HG02623 (cell line): ENCODE measurements at regions not wholly inside any gene's neighbourhood (a gene's known extent, or its start where the extent isn't known, plus 50 kb on each side); places are given as distances from the start of the nearest gene placed in this dataset.
A peak's percentile ranks its signal among the peaks of the same experiment; 100 is the strongest.

ENCODE experiments used
- ATAC-seq: cut with Tn5 transposase; IDR thresholded peaks from one replicate; pipeline ENCODE4 v1.9.1; 2021; ENCODE audit warnings: moderate library complexity; ENCODE audit not compliant: unreplicated experiment

GRCh38 chr10:108204528-108205305, 1040.2 kb upstream of the SORCS1 start:
- ATAC-seq = peak; percentile 75

DNA sequence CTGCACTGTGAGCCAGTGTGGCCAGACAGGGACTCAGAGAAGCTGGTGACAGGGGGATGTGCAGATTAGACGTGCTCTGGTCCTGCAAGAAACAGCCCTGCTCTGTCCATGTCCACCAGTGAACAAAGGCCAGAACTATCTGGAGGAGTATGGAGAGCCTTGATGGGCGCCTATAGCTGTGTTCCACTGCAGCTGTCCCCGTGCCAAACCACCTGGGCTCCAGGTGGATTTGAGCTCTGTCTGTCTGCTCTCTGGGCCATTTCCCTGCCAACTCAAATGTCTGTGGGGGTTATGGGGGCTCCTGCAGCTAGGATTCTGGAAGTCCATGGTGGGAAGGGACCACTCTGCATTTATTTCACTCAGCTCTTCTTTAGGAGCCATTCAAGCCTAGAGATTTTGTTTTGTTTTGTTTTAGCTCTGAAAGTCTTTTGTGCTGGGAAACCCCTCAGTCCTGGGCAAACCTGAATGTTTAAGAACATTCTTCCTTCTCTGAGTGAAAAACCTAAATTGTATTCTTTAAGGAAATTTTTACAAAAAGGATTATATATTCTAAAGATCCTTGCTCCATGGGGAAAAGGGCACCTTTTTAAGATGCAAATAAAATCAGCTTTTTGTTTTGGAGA, 1039.5 kb upstream of the SORCS1 start:
- no peak for ATAC-seq

GRCh38 chr10:108187408-108188012, 1023.0 kb upstream of the SORCS1 start:
- ATAC-seq = no peak

GRCh38 chr10:108184114-108184513, 1019.6 kb upstream of the SORCS1 start:
- ATAC-seq = no peak

GRCh38 chr10:108180878-108181277, 1016.4 kb upstream of the SORCS1 start:
- ATAC-seq = no peak

DNA sequence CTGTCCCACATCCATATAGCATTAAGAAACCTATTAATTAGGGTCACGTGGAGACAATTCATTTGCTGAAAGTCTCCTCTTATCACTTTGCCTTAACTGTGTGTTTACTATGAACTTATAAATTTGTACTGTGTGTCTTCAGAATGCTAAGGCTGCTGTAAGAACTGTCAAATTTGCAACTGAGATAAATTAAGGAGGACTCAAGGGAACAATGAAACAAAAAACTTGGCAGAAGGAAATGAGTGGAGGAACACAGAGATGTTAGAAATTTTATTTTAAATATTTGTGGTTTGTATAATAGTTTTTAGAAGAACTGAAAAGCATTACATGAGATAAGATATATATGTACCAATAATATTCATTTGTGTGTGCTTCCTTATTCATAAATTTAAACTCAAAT, 1005.3 kb upstream of the SORCS1 start:
- ATAC-seq = no peak

- ATAC-seq = no peak
These were observed 1003.3 kb upstream of the SORCS1 start for GRCh38 chr10:108167766-108168165.

DNA sequence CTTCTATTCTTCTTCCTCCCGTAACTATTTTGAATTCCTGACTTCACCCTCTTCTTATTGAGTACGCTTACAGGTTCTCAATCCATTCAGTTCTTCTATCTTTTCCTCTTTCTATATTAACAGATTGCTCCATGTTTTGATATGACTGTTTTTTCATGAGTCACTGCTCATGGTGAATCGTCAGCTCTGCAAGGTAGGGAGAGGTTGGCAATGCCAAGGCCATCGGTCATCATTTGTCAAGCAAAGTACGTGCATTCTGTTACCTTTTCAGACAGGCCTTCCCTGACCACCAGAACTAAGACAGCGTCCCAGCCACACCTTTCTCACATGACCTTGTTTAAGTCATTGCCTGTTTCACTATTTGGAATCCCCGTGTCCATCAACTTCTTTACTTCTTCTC, 1001.9 kb upstream of the SORCS1 start:
- ATAC-seq = no peak

DNA sequence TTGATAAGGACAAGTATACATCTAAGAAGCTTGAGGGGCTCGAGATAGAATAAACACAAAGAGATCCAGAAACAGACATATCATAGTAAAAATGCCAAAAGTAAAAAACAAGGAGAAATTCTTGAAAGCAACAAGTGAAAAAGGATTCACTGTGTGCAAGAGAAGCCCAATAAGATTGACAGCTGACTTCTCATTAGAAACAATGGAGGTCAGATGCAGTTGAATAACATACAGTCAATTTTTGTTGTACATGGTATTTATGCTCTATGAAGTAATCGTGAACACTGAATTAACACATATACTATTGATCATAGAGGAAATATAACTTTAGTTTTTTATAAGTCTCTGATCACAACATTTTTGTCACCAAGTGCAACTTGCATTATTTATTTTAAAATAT, 982.8 kb upstream of the SORCS1 start:
- ATAC-seq = no peak

GRCh38 chr10:108141064-108141463, 976.6 kb upstream of the SORCS1 start:
- ATAC-seq = no peak

- no peak for ATAC-seq
These were observed 967.8 kb upstream of the SORCS1 start for GRCh38 chr10:108132303-108132702.

DNA sequence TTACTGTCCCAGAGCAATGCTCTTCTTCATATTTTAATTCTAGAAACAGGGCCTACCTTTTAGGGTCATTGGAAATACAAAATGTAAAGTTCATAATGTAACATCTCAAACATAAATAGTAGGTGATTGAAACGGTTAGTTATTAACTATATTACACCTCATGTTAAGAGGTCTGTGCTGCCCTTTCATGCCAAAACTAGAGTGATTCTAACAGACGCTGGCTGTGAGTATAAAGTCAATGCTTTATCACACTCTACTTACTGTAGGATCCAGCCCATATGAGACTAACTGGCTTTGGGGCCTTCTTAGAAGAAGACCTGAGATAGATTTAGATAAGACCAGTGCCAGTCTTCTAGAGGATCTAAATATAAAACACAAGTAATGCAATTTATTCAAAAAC, 966.1 kb upstream of the SORCS1 start:
- no peak for ATAC-seq

DNA sequence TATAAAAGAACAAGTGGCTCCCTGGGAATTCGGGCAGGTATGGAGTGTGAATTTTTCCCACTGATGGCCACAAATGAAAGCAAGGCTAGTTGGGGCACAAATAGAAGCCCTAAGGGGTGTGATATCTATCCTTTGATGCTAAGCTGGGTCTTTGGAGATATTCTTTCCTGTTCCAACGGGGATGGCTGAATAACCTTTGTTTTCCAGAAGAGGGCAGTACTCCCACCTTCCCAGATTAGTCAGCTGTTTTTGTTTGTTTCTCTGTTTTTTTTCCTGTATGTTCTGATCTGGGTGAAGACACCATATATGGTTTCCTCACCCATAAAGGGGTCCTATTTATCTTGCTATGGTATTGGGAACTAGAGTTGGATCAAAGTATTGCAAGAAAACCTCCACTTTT, 947.7 kb upstream of the SORCS1 start:
- no peak for ATAC-seq

DNA sequence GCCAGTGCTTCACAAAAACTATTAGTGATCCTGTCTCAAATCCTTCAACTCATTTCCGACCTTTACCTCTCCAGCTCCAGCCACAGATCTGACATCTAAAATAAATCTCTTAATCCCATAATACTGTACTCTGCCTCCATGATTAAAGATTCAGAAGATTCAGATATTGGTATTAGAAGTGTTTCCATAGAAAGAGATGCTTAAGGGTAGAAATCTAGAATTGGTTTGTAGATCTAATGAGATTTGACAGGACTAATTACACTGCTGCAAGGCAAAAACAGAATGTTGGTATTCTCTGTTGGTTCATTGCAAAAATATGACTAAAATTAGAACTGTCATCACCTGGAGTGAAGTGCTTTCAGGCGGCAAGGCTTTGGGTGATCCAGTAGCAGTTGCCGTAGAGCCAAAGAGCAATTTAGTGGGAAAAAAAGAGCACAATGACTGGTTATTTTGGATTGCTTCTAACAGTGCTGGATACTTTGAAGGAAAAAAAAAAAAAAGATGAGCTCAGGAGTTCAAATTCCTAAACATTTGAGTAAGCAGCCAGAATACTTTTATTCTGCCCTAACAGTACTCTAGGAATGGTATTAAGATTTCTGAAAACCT, 940.1 kb upstream of the SORCS1 start:
- no peak for ATAC-seq

DNA sequence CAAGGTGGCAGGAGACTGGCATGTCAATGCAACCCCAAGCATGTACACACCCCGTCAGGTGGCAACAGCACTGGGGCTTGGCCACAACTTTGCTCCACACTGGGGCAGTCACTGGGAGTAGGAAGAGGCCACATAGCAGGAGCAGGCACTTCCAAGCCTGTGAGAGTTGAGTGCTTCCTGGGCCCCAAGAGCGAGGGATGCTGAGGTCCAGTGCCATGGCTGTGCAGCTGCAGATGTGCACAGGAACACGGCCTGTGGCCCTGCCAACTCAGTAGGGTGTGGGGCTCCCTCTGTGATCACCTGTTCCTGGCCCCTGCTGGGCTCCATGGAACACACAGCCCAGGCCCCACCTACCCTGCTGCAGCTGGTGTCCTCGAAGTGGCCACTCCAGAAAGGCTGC, 932.8 kb upstream of the SORCS1 start:
- no peak for ATAC-seq

DNA sequence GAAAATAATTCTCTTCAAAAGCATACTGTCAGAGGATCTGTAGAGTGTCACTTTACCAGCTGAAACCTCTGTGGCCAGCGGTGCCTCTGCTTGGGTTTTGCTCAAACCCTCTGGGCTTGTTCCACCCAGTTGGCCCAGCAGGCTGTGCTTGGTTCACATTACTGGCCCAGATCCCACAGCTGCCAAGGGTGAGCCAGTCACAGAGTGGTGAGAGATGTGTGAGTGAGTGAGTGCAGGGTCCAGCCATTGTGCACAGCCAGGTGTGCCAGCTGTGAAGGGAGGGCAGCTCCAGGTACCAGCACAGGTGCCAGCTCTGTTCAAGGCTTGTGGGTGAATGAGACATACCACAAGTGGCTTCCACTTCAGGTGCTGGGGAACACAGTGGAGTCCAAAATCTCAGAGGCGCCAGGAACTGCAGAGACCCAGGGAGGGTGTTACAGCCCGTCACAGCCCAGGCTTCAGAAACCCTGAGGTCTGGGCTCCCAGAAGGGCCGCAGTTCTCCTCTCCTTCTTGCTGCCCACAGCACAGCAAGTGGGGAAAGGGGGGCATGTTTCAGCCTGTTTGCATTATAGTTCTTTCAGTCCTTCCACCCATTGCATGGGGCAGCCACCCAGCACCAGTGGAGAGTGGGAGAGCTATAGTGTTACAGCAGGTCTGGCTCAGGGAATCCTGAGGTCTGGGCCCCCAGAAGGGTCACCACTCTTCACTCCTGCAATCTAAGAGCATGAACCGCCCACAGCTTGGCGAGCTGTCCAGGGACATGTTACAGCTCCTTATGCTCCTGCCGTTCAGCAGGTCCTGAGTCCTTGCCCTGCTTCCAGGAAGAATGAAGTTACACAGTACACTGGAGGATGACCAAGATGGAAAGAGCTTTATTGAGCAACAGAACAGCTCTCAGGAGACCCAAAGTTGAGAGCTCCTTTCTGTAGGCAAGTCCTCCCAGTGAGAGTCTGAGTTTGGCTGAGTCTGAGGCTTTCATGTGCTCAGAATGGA, 931.7 kb upstream of the SORCS1 start:
- no peak for ATAC-seq

DNA sequence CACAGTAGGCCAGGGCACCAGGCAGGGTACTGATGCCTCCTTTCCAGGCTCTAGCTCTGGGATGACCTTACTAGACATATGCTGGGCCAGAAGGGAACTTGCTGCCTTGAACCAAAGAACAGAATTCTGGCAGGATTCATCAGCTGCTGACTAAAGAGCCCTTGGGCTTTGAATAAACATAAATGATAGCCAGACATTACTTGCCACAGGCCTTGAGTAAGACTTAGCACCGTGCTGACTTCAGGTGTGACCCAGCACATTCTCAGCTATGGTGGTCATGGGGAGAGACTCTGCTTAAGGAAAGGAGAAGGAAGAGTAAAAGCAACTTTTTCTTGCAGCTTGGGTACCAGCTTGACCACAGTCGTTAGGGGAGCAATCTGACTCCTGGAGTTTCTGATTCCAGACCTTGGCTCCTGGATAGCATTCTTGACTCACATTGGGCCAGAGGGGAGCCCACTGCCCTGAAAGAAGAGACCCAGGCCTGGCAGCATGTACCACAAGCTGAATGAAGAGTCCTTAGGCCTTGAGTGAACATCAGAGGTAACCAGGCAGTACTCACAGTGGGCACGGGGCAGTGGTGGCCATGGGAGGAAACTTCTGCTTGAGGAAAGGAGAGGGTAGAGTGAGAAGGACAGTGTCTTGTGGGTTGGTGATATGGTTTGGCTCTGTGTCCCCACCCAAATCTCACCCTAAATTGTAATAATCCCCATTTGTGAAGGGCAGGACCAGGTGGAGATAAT, 926.1 kb upstream of the SORCS1 start:
- no peak for ATAC-seq

GRCh38 chr10:108086502-108086901, 922.0 kb upstream of the SORCS1 start:
- no peak for ATAC-seq

- no peak for ATAC-seq
These were observed 918.1 kb upstream of the SORCS1 start for GRCh38 chr10:108082596-108082995.

DNA sequence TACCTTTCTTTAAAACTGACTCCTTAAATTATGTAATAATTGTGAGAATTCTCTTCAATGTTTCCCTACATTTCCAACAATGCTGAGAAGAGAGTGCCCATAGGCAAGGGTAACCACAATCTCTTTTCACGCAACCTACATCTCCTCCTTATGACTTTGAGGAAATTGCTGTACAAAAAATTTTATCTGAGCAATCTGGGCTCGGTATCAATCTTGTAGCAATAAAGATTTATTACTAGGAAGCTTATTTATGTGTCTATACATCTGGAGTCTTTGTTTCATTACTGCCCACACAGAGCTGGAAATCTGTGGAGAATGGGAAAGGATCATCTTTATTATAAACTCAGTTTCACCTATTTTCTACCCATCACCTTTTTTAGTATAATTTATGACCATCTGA, 913.8 kb upstream of the SORCS1 start:
- ATAC-seq = no peak
